ENCODE measurements at regions not wholly inside any gene's neighbourhood (a gene's known extent, or its start where the extent isn't known, plus 50 kb on each side); places are given as distances from the start of the nearest gene placed in this dataset.

GRCh38 chr1:232132572-232132971 is 497.4 kb downstream of the SIPA1L2 start:
- ChIA-PET POLR2A (no interaction called here), CTCF (no interaction called here)
- H3K27me3 ChIP-seq (ENCODE audit: control insufficient read depth, insufficient read depth, low read length), result no peaks in the 10 kb centered on the region
- H3K9me3 ChIP-seq (ENCODE audit: control insufficient read depth, insufficient read depth, low read depth, low read length), result 0 out of 2 replicates have a peak, but pooled peaks cover 5% of the 10 kb centered on the region
- in situ Hi-C loops (cut with HindIII; ENCODE audit: low pct_unique_long_range_greater_than_20kb, low sequenced_read_pairs), result no loop called here
- DNase-seq (ENCODE audit: low read depth, low spot score) (no peak), ATAC-seq (no peak)
- intact Hi-C loops (cut with micrococcal nuclease; ENCODE audit: unreplicated experiment), result no loop called here
- no TSS peak for BruUV-seq (replicated peaks)
- H3K4me3 ChIP-seq (ENCODE audit: low read depth in 2 of 2, low read length in 2 of 2), result no peak overlapping the region
- H3K27ac ChIP-seq (ENCODE audit: low read length), result no peak overlapping the region
- no peaks in the 10 kb centered on the region for H3K36me3 ChIP-seq (ENCODE audit: control insufficient read depth, insufficient read depth, low read length)
- TF ChIP-seq TCF7L2 (IDR thresholded peaks at IDR 0.05; ENCODE audit: low read depth, low read length) (no peak), REST (IDR thresholded peaks at IDR 0.05; ENCODE audit: insufficient read depth in 1 of 2, low read depth in 2 of 2, low read length in 1 of 2) (no peak), SIN3A (IDR thresholded peaks at IDR 0.05; ENCODE audit: borderline replicate concordance, insufficient read depth, low read depth, low read length) (no peak), POLR2AphosphoS5 (IDR thresholded peaks at IDR 0.05; ENCODE audit: low read depth, low read length) (no peak)
- TF ChIP-seq, protein P1, sequence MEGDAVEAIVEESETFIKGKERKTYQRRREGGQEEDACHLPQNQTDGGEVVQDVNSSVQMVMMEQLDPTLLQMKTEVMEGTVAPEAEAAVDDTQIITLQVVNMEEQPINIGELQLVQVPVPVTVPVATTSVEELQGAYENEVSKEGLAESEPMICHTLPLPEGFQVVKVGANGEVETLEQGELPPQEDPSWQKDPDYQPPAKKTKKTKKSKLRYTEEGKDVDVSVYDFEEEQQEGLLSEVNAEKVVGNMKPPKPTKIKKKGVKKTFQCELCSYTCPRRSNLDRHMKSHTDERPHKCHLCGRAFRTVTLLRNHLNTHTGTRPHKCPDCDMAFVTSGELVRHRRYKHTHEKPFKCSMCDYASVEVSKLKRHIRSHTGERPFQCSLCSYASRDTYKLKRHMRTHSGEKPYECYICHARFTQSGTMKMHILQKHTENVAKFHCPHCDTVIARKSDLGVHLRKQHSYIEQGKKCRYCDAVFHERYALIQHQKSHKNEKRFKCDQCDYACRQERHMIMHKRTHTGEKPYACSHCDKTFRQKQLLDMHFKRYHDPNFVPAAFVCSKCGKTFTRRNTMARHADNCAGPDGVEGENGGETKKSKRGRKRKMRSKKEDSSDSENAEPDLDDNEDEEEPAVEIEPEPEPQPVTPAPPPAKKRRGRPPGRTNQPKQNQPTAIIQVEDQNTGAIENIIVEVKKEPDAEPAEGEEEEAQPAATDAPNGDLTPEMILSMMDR (IDR thresholded peaks at IDR 0.05), result no peak
- no peaks in the 10 kb centered on the region for H3K4me1 ChIP-seq (ENCODE audit: control insufficient read depth, insufficient read depth, low read length)

DNA sequence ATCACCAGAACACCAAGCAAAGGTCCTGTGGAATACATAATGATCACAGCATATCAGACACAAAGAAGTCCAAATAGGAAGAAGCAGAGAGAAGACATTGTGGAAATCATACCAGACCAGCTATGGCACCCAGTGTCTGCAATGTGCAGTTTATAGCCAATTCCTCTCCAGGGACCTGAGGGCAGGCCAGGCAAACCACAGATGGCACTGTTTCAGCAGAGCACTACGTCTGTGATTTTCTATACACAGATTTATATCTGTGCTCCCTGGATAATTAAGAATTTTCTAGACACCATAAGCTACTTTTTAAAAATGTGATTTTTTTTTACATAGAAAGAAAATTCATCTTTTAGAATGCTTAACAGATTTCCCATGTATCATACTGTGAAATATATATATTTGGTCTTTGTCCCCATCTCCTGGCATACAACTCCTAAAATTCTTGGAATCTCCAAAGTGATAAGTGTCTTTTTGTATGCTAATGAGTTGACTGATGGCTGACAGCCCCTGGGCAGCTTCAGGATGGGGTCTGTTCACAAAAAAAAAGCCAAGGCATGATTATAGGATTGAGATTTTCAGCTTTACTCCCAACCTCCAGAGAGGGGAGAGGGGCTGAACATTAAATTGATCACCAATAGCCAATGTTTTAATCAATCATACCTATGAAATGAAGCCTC is 498.1 kb downstream of the SIPA1L2 start:
- 0 out of 2 replicates have a peak, but pooled peaks cover 5% of the 10 kb centered on the region for H3K9me3 ChIP-seq (ENCODE audit: control insufficient read depth, insufficient read depth, low read depth, low read length)
- intact Hi-C loops (cut with micrococcal nuclease; ENCODE audit: unreplicated experiment) (no loop called here), in situ Hi-C loops (cut with HindIII; ENCODE audit: low pct_unique_long_range_greater_than_20kb, low sequenced_read_pairs) (no loop called here)
- no peak overlapping the region for H3K4me3 ChIP-seq (ENCODE audit: low read depth in 2 of 2, low read length in 2 of 2)
- no TSS peak for BruUV-seq (replicated peaks)
- DNase-seq (ENCODE audit: low read depth, low spot score) (no peak), ATAC-seq (no peak)
- H3K4me1 ChIP-seq (ENCODE audit: control insufficient read depth, insufficient read depth, low read length), result no peaks in the 10 kb centered on the region
- ChIA-PET POLR2A (no interaction called here), CTCF (no interaction called here)
- no peak overlapping the region for H3K27ac ChIP-seq (ENCODE audit: low read length)
- no peaks in the 10 kb centered on the region for H3K27me3 ChIP-seq (ENCODE audit: control insufficient read depth, insufficient read depth, low read length)
- TF ChIP-seq TCF7L2 (IDR thresholded peaks at IDR 0.05; ENCODE audit: low read depth, low read length), result no peak
- TF ChIP-seq REST (IDR thresholded peaks at IDR 0.05; ENCODE audit: insufficient read depth in 1 of 2, low read depth in 2 of 2, low read length in 1 of 2), result no peak
- TF ChIP-seq, protein P1 (IDR thresholded peaks at IDR 0.05), result no peak
- no peak for TF ChIP-seq SIN3A (IDR thresholded peaks at IDR 0.05; ENCODE audit: borderline replicate concordance, insufficient read depth, low read depth, low read length)
- no peak for TF ChIP-seq POLR2AphosphoS5 (IDR thresholded peaks at IDR 0.05; ENCODE audit: low read depth, low read length)
- no peaks in the 10 kb centered on the region for H3K36me3 ChIP-seq (ENCODE audit: control insufficient read depth, insufficient read depth, low read length)
